Aorta (tissue), 5 donors: ENCODE measurements at regions not wholly inside any gene's neighbourhood (a gene's known extent, or its start where the extent isn't known, plus 50 kb on each side); places are given as distances from the start of the nearest gene placed in this dataset.

Experiments used
- ATAC-seq: fragments of 200-7000 bp; cut with Tn5 transposase; one replicate; pipeline ENCODE4 v1.9.1; 2022; ENCODE audit warnings: moderate library complexity; ENCODE audit not compliant: low FRiP score
- DNase-seq, 2 donors: peaks; one replicate each; pipeline ENCODE4 v3.0.0-alpha.2; 2020
- H3K27ac ChIP-seq, 2 donors: one replicate each; pipeline ENCODE4 v1.5.1; 2013; ENCODE audit warnings: low read length in 2 of 2, mild to moderate bottlenecking in 2 of 2, moderate library complexity in 2 of 2, control low read depth in 1 of 2, inconsistent platforms in 1 of 2, low read depth in 1 of 2
- H3K27me3 ChIP-seq, 2 donors: one replicate each; pipeline ENCODE4 v1.6.1; 2013; ENCODE audit warnings: control low read depth in 1 of 2, low read length in 1 of 2, mild to moderate bottlenecking in 1 of 2, moderate library complexity in 1 of 2; ENCODE audit not compliant: insufficient read depth in 2 of 2, control insufficient read depth in 1 of 2
- H3K36me3 ChIP-seq, 2 donors: one replicate each; pipeline ENCODE4 v1.6.1; 2013; ENCODE audit warnings: control low read depth in 1 of 2, low read length in 1 of 2, mild to moderate bottlenecking in 1 of 2; ENCODE audit not compliant: insufficient read depth in 2 of 2, control insufficient read depth in 1 of 2
- H3K4me1 ChIP-seq, 2 donors: one replicate each; pipeline ENCODE4 v1.6.1; 2013; ENCODE audit warnings: low read length in 2 of 2, control low read depth in 1 of 2, mild to moderate bottlenecking in 1 of 2, moderate library complexity in 1 of 2; ENCODE audit not compliant: insufficient read depth in 2 of 2, control insufficient read depth in 1 of 2
- H3K4me3 ChIP-seq, 2 donors: one replicate each; pipeline ENCODE4 v1.5.1; 2013; ENCODE audit warnings: low read length in 2 of 2, control low read depth in 1 of 2, mild to moderate bottlenecking in 1 of 2
- H3K9me3 ChIP-seq: one replicate; pipeline ENCODE4 v1.6.1; 2013; ENCODE audit warnings: mild to moderate bottlenecking, low read length; ENCODE audit not compliant: control insufficient read depth
- WGBS, 2 donors: extraction: QIAGEN DNeasy Blood & Tissue Kit; methylation state at CpG; one replicate each; pipeline ENCODE4 v1.1.7; 2013; 5-methylcytosine and 5-hydroxymethylcytosine counted together
- intact Hi-C, 2 donors: fragments of 100-400 bp; cut with DNase I; formaldehyde crosslinking; loops; one replicate each; pipeline versions ENCODE4 v1.14.2 to v1.15.0; 2022
- donor health status: healthy with polysubstance abuse.
- donor health status: Bipolar disorder and iron deficiency.
- donor health status: DM: no; HTN: no; CAD: no.
- donor health status: DM: no; HTN: no; CAD: no.
- donor health status: DM: yes; HTN: yes; CAD: no.

GRCh38 chr10:78614744-78615143 is 454.0 kb upstream of the ZMIZ1 start:
- no peak overlapping the region for H3K27ac ChIP-seq
- DNase-seq (no peak), ATAC-seq (no peak)
- no peak overlapping the region for H3K4me3 ChIP-seq
- peaks cover 3% of the 10 kb centered on the region for H3K9me3 ChIP-seq
- WGBS, 2 donors, result 97% methylated on average over 3 of the region's 3 CpGs
- intact Hi-C loops, result no loop called here
- H3K27me3 ChIP-seq, result no peaks in the 10 kb centered on the region
- no peaks in the 10 kb centered on the region for H3K36me3 ChIP-seq
- no peaks in the 10 kb centered on the region for H3K4me1 ChIP-seq

GRCh38 chr10:78616125-78616695 is 452.6 kb upstream of the ZMIZ1 start:
- ATAC-seq (no peak), DNase-seq (no peak)
- 49 to 52% methylated on average over 4 of the region's 4 CpGs for WGBS, 2 donors
- Histone ChIP-seq H3K4me1 (no peaks in the 10 kb centered on the region), H3K36me3 (no peaks in the 10 kb centered on the region), H3K4me3 (no peak overlapping the region), H3K27me3 (no peaks in the 10 kb centered on the region), H3K9me3 (no peaks in the 10 kb centered on the region), H3K27ac (no peak overlapping the region)
- intact Hi-C loops, result no loop called here

GRCh38 chr10:78617115-78617514 is 451.7 kb upstream of the ZMIZ1 start:
- Histone ChIP-seq H3K27ac (no peak overlapping the region), H3K9me3 (no peaks in the 10 kb centered on the region), H3K27me3 (no peaks in the 10 kb centered on the region), H3K36me3 (no peaks in the 10 kb centered on the region), H3K4me3 (no peak overlapping the region), H3K4me1 (no peaks in the 10 kb centered on the region)
- ATAC-seq (no peak), DNase-seq (no peak)
- intact Hi-C loops, result no loop called here
- WGBS, 2 donors, result 94 to 96% methylated on average over 3 of the region's 3 CpGs

GRCh38 chr10:78617631-78618030 is 451.1 kb upstream of the ZMIZ1 start:
- no peak overlapping the region for H3K4me3 ChIP-seq
- H3K9me3 ChIP-seq, result no peaks in the 10 kb centered on the region
- H3K27ac ChIP-seq, result no peak overlapping the region
- intact Hi-C loops, result no loop called here
- no peaks in the 10 kb centered on the region for H3K4me1 ChIP-seq
- no peaks in the 10 kb centered on the region for H3K27me3 ChIP-seq
- DNase-seq (no peak), ATAC-seq (no peak)
- no peaks in the 10 kb centered on the region for H3K36me3 ChIP-seq
- 91 to 92% methylated on average over 5 of the region's 5 CpGs for WGBS, 2 donors

- Histone ChIP-seq H3K4me3 (no peak overlapping the region), H3K27me3 (no peaks in the 10 kb centered on the region), H3K9me3 (no peaks in the 10 kb centered on the region), H3K4me1 (no peaks in the 10 kb centered on the region), H3K36me3 (no peaks in the 10 kb centered on the region), H3K27ac (no peak overlapping the region)
- 97% methylated on average over 4 of the region's 4 CpGs for WGBS, 2 donors
- DNase-seq (no peak), ATAC-seq (no peak)
- intact Hi-C loops, result no loop called here
These were observed 450.7 kb upstream of the ZMIZ1 start for GRCh38 chr10:78618050-78618449.

GRCh38 chr10:78619115-78619851 is 449.5 kb upstream of the ZMIZ1 start:
- Histone ChIP-seq H3K27ac (no peak overlapping the region), H3K4me3 (no peak overlapping the region), H3K36me3 (no peaks in the 10 kb centered on the region), H3K4me1 (no peaks in the 10 kb centered on the region), H3K9me3 (no peaks in the 10 kb centered on the region), H3K27me3 (no peaks in the 10 kb centered on the region)
- no peak for DNase-seq
- intact Hi-C loops, result no loop called here
- WGBS, 2 donors, result 85 to 86% methylated on average over 6 of the region's 6 CpGs
- no peak for ATAC-seq

GRCh38 chr10:78619896-78620295 is 448.9 kb upstream of the ZMIZ1 start:
- no peak for DNase-seq

GRCh38 chr10:78620985-78621799 is 447.6 kb upstream of the ZMIZ1 start:
- intact Hi-C loops, result no loop called here
- ATAC-seq (no peak), DNase-seq (no peak)
- H3K4me1 ChIP-seq, result no peaks in the 10 kb centered on the region
- H3K27ac ChIP-seq, result no peak overlapping the region
- no peak overlapping the region for H3K4me3 ChIP-seq
- no peaks in the 10 kb centered on the region for H3K9me3 ChIP-seq
- H3K36me3 ChIP-seq, result no peaks in the 10 kb centered on the region
- 85 to 88% methylated on average over 9 of the region's 9 CpGs for WGBS, 2 donors
- H3K27me3 ChIP-seq, result no peaks in the 10 kb centered on the region

More at GRCh38 chr10:78619896-78620295, 448.9 kb upstream of the ZMIZ1 start:
- H3K9me3 ChIP-seq, result no peaks in the 10 kb centered on the region
- intact Hi-C loops, result no loop called here
- no peak overlapping the region for H3K4me3 ChIP-seq
- no peaks in the 10 kb centered on the region for H3K27me3 ChIP-seq
- H3K27ac ChIP-seq, result no peak overlapping the region
- 85 to 93% methylated on average over 4 of the region's 4 CpGs for WGBS, 2 donors
- no peaks in the 10 kb centered on the region for H3K4me1 ChIP-seq
- H3K36me3 ChIP-seq, result no peaks in the 10 kb centered on the region
- no peak for ATAC-seq
